H1 (cell line): ENCODE measurements at regions not wholly inside any gene's neighbourhood (a gene's known extent, or its start where the extent isn't known, plus 50 kb on each side); places are given as distances from the start of the nearest gene placed in this dataset.

Source experiments
- CTCF ChIA-PET: fragments of 300-600 bp; sonication (Branson Sonifier 250); formaldehyde crosslinking; loops from one replicate; lab custom pipeline; 2021; ENCODE audit not compliant: partially characterized antibody; lab: Charles Lee
- POLR2A ChIA-PET: fragments of 300-600 bp; sonication (Branson Sonifier 250); formaldehyde crosslinking; loops from one replicate; lab custom pipeline; 2021; ENCODE audit warnings: inconsistent platforms; ENCODE audit not compliant: partially characterized antibody; lab: Charles Lee
- DNase-seq, 2 experiments: peaks; one replicate each; pipeline versions ENCODE4 v3.0.0 to v3.0.0-alpha.2; 2010 to 2022; ENCODE audit warnings: low spot score in 2 of 2, low read depth in 1 of 2, mixed read lengths in 1 of 2
- FAIRE-seq: peaks from 2 replicates; lab custom pipeline; 2011; peaks lifted over from hg19 to GRCh38; lab: Jason Lieb, UNC
- H2AFZ ChIP-seq: 2 replicates; pipeline ENCODE4 v1.8.1; 2012; ENCODE audit warnings: low read length, inconsistent platforms
- H2AK5ac ChIP-seq: 2 replicates; pipeline ENCODE4 v1.6.1; 2013; ENCODE audit warnings: low read depth, low read length
- H2BK120ac ChIP-seq: replicated peaks from 2 replicates; pipeline ENCODE3; 2013; ENCODE audit warnings: low read depth, low read length, inconsistent platforms
- H2BK12ac ChIP-seq: 2 replicates; pipeline ENCODE4 v1.6.1; 2013; ENCODE audit warnings: low read depth, low read length
- H2BK15ac ChIP-seq: 2 replicates; pipeline ENCODE4 v1.6.1; 2013; ENCODE audit warnings: low read length
- H2BK20ac ChIP-seq: 2 replicates; pipeline ENCODE4 v1.6.1; 2013; ENCODE audit warnings: low read length
- H2BK5ac ChIP-seq: 2 replicates; pipeline ENCODE4 v1.6.1; 2013; ENCODE audit warnings: low read depth, low read length
- H3K14ac ChIP-seq: 2 replicates; pipeline ENCODE4 v1.6.1; 2013; ENCODE audit warnings: inconsistent platforms; ENCODE audit not compliant: insufficient read length
- H3K18ac ChIP-seq: 2 replicates; pipeline ENCODE4 v1.6.1; 2013; ENCODE audit warnings: low read length; ENCODE audit errors: extremely low read depth
- H3K23ac ChIP-seq: 2 replicates; pipeline ENCODE4 v1.6.1; 2013; ENCODE audit warnings: inconsistent platforms; ENCODE audit not compliant: insufficient read length
- H3K23me2 ChIP-seq: 2 replicates; pipeline ENCODE4 v1.6.1; 2013; ENCODE audit warnings: low read depth, low read length
- H3K27ac ChIP-seq: 2 replicates; pipeline ENCODE4 v1.6.1; 2011; ENCODE audit warnings: low read depth, low read length, inconsistent platforms
- H3K27me3 ChIP-seq, 4 experiments: replicated peaks in 1 of 4; 1 replicate in 1 of 4; 2 replicates in 3 of 4; pipeline versions ENCODE4 v1.6.1 to v1.8.1; 2011 to 2013; ENCODE audit warnings: low read length in 3 of 4, mild to moderate bottlenecking in 3 of 4, inconsistent platforms in 2 of 4, mixed read lengths in 2 of 4, moderate library complexity in 1 of 4; ENCODE audit not compliant: control insufficient read depth in 3 of 4, insufficient read depth in 3 of 4; ENCODE audit errors: extremely low read depth in 1 of 4
- H3K36me3 ChIP-seq, 4 experiments: 2 replicates each; pipeline versions ENCODE4 v1.6.1 to v1.8.1; 2011 to 2013; ENCODE audit warnings: mild to moderate bottlenecking in 4 of 4, low read length in 3 of 4, moderate library complexity in 2 of 4, control low read depth in 1 of 4, inconsistent platforms in 1 of 4; ENCODE audit not compliant: insufficient read depth in 4 of 4, control insufficient read depth in 2 of 4
- H3K4ac ChIP-seq: replicated peaks from 2 replicates; pipeline ENCODE3; 2013; ENCODE audit warnings: low read length, low read depth, mixed read lengths, inconsistent platforms; ENCODE audit not compliant: insufficient read length
- H3K4me1 ChIP-seq, 4 experiments: replicated peaks in 1 of 4; 1 replicate in 1 of 4; 2 replicates in 3 of 4; pipeline versions ENCODE4 v1.6.1 to v1.8.1; 2011 to 2013; ENCODE audit warnings: low read length in 3 of 4, inconsistent platforms in 2 of 4, mixed read lengths in 1 of 4; ENCODE audit not compliant: insufficient read depth in 4 of 4, control insufficient read depth in 3 of 4
- H3K4me2 ChIP-seq, 2 experiments: 2 replicates each; pipeline versions ENCODE4 v1.6.1 to v1.8.1; 2011 to 2013; ENCODE audit warnings: low read depth in 2 of 2, low read length in 2 of 2, control low read depth in 1 of 2, inconsistent platforms in 1 of 2, mild to moderate bottlenecking in 1 of 2; ENCODE audit not compliant: insufficient read depth in 1 of 2
- H3K4me3 ChIP-seq, 4 experiments: fragments of 200-600, 300-600 bp in 1 of 4; sonication (generic), shearing (Covaris generic), sonication (Bioruptor Twin) in 1 of 4; 2 replicates each; pipeline versions ENCODE4 v1.5.1 to v1.8.1; 2011 to 2016; ENCODE audit warnings: low read length in 4 of 4, low read depth in 3 of 4, control low read depth in 2 of 4, inconsistent platforms in 2 of 4, mild to moderate bottlenecking in 2 of 4, mixed read lengths in 1 of 4, moderate library complexity in 1 of 4; ENCODE audit not compliant: insufficient read depth in 2 of 4; ENCODE audit errors: extremely low read depth in 1 of 4
- H3K56ac ChIP-seq: replicated peaks from 2 replicates; pipeline ENCODE3; 2013; ENCODE audit warnings: low read depth, mild to moderate bottlenecking, mixed read lengths, low read length, inconsistent platforms; ENCODE audit not compliant: insufficient read length
- H3K79me1 ChIP-seq: 2 replicates; pipeline ENCODE4 v1.6.1; 2013; ENCODE audit warnings: low read depth, low read length, control low read depth
- H3K79me2 ChIP-seq, 2 experiments: 2 replicates each; pipeline versions ENCODE4 v1.6.1 to v1.8.1; 2012 to 2013; ENCODE audit warnings: low read length in 2 of 2, mild to moderate bottlenecking in 2 of 2, inconsistent platforms in 1 of 2; ENCODE audit not compliant: insufficient read depth in 2 of 2, control insufficient read depth in 1 of 2
- H3K9ac ChIP-seq, 4 experiments: replicated peaks in 1 of 4; 1 replicate in 1 of 4; 2 replicates in 3 of 4; pipeline versions ENCODE4 v1.6.1 to v1.8.1; 2011 to 2013; ENCODE audit warnings: low read depth in 3 of 4, low read length in 3 of 4, control low read depth in 2 of 4, mild to moderate bottlenecking in 2 of 4, moderate library complexity in 2 of 4, inconsistent platforms in 1 of 4; ENCODE audit errors: extremely low read depth in 1 of 4
- H3K9me3 ChIP-seq, 2 experiments: 2 replicates each; pipeline versions ENCODE4 v1.6.1 to v1.8.1; 2012 to 2013; ENCODE audit warnings: mild to moderate bottlenecking in 2 of 2, moderate library complexity in 2 of 2, control low read depth in 1 of 2, inconsistent platforms in 1 of 2, low read depth in 1 of 2, low read length in 1 of 2, mixed read lengths in 1 of 2; ENCODE audit not compliant: insufficient read depth in 2 of 2
- H4K20me1 ChIP-seq, 2 experiments: replicated peaks in 1 of 2; 2 replicates each; pipeline versions ENCODE3 to v1.8.1; 2011 to 2013; ENCODE audit warnings: inconsistent platforms in 2 of 2, low read length in 2 of 2, mild to moderate bottlenecking in 1 of 2; ENCODE audit not compliant: insufficient read depth in 2 of 2, control insufficient read depth in 1 of 2
- H4K5ac ChIP-seq: 2 replicates; pipeline ENCODE4 v1.6.1; 2013; ENCODE audit warnings: low read length, low read depth, mixed read lengths, inconsistent platforms; ENCODE audit not compliant: insufficient read length
- H4K8ac ChIP-seq: 2 replicates; pipeline ENCODE4 v1.8.0; 2013; ENCODE audit warnings: mild to moderate bottlenecking, moderate library complexity, low read length, inconsistent platforms; ENCODE audit not compliant: insufficient read depth; ENCODE audit errors: extremely low read depth
- H4K91ac ChIP-seq: replicated peaks from 2 replicates; pipeline ENCODE3; 2013; ENCODE audit warnings: low read length, mixed read lengths, inconsistent platforms; ENCODE audit not compliant: insufficient read length
- HDAC2 ChIP-seq, 2 experiments: fragments of 300-600 bp in 1 of 2; sonication (generic) in 1 of 2; IDR thresholded peaks; 2 replicates each; pipeline ENCODE4 v1.6.1; 2011 to 2012; ENCODE audit warnings: low read depth in 2 of 2, low read length in 2 of 2, mild to moderate bottlenecking in 2 of 2, moderate library complexity in 2 of 2, borderline replicate concordance in 1 of 2, inconsistent platforms in 1 of 2
- HDAC6 ChIP-seq: IDR thresholded peaks from one replicate; pipeline ENCODE4 v1.7.1; 2012; ENCODE audit warnings: low read depth, mild to moderate bottlenecking, inconsistent platforms, low read length, moderate library complexity
- POLR2A ChIP-seq, 2 experiments: IDR thresholded peaks; 1 replicate in 1 of 2; 2 replicates in 1 of 2; pipeline ENCODE4 v1.6.1; 2011; ENCODE audit warnings: low read depth in 2 of 2, low read length in 2 of 2, mild to moderate bottlenecking in 2 of 2; ENCODE audit errors: control extremely low read depth in 1 of 2
- SP2 ChIP-seq: IDR thresholded peaks from 2 replicates; pipeline ENCODE4 v1.6.1; 2012; ENCODE audit warnings: mild to moderate bottlenecking, low read length, inconsistent platforms
- WGBS, 2 experiments: shearing (Covaris generic) in 1 of 2; methylation state at CpG; one replicate each; pipeline versions ENCODE4 v1.1.6 to v1.1.7; 2013 to 2015; ENCODE audit warnings: low lambda C conversion rate in 2 of 2, mixed read lengths in 2 of 2, inconsistent platforms in 1 of 2, low coverage in 1 of 2, missing lambda C conversion rate in 1 of 2; ENCODE audit not compliant: insufficient replicate concordance in 2 of 2, insufficient coverage in 1 of 2, insufficient read length in 1 of 2; ENCODE audit errors: extremely low coverage in 1 of 2, missing lambda C conversion rate in 1 of 2; 5-methylcytosine and 5-hydroxymethylcytosine counted together

DNA sequence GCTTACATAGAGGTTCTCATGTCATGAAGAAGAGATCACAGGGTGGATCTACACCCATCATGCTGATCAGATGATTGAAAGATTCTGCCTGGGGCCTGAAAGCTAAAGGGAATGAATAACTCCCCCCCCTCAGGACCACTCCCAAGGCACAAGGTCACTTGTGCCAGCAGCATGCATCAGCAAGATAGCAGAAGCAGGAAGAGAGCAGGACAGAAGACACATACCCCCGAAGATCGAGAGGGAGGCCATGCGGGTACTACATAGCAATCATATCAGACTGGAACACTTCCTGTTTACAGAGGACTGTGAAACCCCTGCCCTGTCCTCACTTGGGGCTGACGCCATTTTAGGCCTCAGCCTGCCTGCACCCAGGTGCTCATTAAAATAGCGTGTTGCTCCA, 143.2 kb upstream of the EDNRB start:
- no peak overlapping the region for H4K5ac ChIP-seq
- POLR2A ChIA-PET: no interaction called here
- DNase-seq (no peak), FAIRE-seq (no peak)
- no peak overlapping the region for H3K56ac ChIP-seq
- H3K36me3 ChIP-seq: no peaks in the 10 kb centered on the region
- no peak overlapping the region for H3K9ac ChIP-seq
- CTCF ChIA-PET: interaction anchor here (1.1 kb wide), 1 partner anchor 60 kb away, joined by 3 read pairs; no protein-coding TSS in a partner anchor
- H4K91ac ChIP-seq: no peak overlapping the region
- peaks cover 0 to 2% of the 10 kb centered on the region in 2 experiments; a peak in 1 of 4 replicates for H3K9me3 ChIP-seq
- H2BK15ac ChIP-seq: no peak overlapping the region
- WGBS, 2 experiments: 93% methylated on average over 5 of the region's 5 CpGs; no CpG with 5 or more reads in 1 of the 2 experiments
- no peak overlapping the region for H2BK5ac ChIP-seq
- H4K20me1 ChIP-seq: no peaks in the 10 kb centered on the region
- no peaks in the 10 kb centered on the region for H3K79me2 ChIP-seq
- H3K14ac ChIP-seq: no peak overlapping the region
- H2AFZ ChIP-seq: no peak overlapping the region; the same call in 1 of the 2 replicates
- H3K79me1 ChIP-seq: no peaks in the 10 kb centered on the region
- H3K27me3 ChIP-seq: no peaks in the 10 kb centered on the region
- H3K4me3 ChIP-seq: no peak overlapping the region
- no peak overlapping the region for H3K23ac ChIP-seq
- no peak overlapping the region for H3K18ac ChIP-seq
- H3K4me2 ChIP-seq: no peak overlapping the region
- no peak overlapping the region for H2BK20ac ChIP-seq
- no peak overlapping the region for H3K27ac ChIP-seq
- H2BK12ac ChIP-seq: no peak overlapping the region
- H2AK5ac ChIP-seq: no peak overlapping the region
- peak overlapping the region; percentile 33 for H2BK120ac ChIP-seq
- no peak overlapping the region for H4K8ac ChIP-seq
- no peaks in the 10 kb centered on the region for H3K4me1 ChIP-seq
- no peaks in the 10 kb centered on the region for H3K23me2 ChIP-seq
- H3K4ac ChIP-seq: no peak overlapping the region
- no peak for TF ChIP-seq SP2
- TF ChIP-seq HDAC2 (IDR thresholded peaks at IDR 0.05; ENCODE audit: borderline replicate concordance in 1 of 2, low read depth in 2 of 2, low read length in 2 of 2): no peak
- TF ChIP-seq POLR2A (IDR thresholded peaks at IDR 0.05; ENCODE audit: control extremely low read depth in 1 of 2, low read depth in 2 of 2, low read length in 2 of 2): no peak
- TF ChIP-seq HDAC6: no peak
